GM19328 (cell line): ENCODE measurements at regions not wholly inside any gene's neighbourhood (a gene's known extent, or its start where the extent isn't known, plus 50 kb on each side); places are given as distances from the start of the nearest gene placed in this dataset.

Experiments used
- ATAC-seq: cut with Tn5 transposase; IDR thresholded peaks from one replicate; pipeline ENCODE4 v1.9.1; 2021; ENCODE audit warnings: mild to moderate bottlenecking, moderate library complexity; ENCODE audit not compliant: unreplicated experiment

GRCh38 chr2:155095613-155096012 is 397.1 kb downstream of the KCNJ3 start:
- ATAC-seq = no peak

- ATAC-seq = no peak
Measured at GRCh38 chr2:155080373-155080772, 381.9 kb downstream of the KCNJ3 start.

- no peak for ATAC-seq
Measured at GRCh38 chr2:155070489-155070888, 372.0 kb downstream of the KCNJ3 start.

GRCh38 chr2:155062922-155063258 is 364.4 kb downstream of the KCNJ3 start:
- no peak for ATAC-seq

GRCh38 chr2:155062250-155062921 is 363.9 kb downstream of the KCNJ3 start:
- no peak for ATAC-seq

DNA sequence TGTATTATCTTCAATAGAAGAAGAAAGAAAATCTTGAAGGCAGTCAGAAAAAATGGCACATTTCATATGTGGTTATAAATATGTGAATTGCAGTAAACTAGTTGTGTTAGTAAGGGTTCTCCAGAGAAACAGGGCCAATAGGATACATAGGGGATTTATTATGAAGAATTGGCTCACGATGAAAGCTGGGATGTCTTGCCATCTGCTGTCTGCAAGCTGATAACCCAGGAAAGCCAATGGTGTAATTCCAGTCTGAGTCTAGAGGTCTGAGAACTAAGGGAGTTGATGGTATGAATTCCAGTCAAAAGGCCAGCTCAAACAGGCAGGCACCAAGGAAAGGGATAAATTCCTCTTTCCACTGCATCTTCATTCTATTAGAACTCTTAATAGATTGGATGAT is 362.4 kb downstream of the KCNJ3 start:
- no peak for ATAC-seq

DNA sequence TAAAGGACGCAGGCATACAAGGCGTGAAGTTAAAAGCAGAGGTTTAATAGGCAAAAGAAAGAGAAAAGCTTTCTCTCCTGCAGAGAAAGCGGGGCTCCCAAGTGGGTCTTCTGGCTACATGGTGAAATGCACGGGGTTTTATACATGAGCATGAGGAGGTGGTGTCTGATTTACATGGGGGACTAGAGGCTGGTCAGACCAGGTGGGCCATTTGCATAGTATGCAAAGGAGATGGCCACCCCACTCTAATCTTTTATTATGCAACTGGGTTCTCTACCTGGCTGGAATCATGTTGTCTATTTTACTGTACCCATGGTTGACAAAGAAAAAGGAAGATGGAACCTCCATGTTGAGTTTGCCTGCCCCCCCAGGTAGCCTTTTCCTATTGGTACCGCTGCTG is 356.2 kb downstream of the KCNJ3 start:
- ATAC-seq = no peak

DNA sequence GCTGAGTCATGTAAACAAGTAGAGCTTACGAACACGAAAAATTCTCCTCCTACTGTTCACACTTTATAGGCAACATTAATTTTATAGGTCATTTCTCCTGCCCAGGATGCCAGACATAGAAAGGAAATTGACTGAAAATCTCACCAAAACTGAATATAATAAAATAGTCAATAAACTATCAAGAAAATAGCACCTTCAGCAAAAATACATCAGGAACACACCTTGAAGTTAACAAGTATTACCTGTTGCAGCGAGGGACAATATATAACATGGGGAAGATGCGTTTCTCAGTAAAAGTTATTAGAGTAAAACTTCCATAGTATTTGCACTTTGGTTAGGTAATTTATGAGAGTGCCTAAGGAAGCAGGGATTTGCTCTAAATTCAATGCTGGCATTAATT is 344.6 kb downstream of the KCNJ3 start:
- ATAC-seq = no peak

DNA sequence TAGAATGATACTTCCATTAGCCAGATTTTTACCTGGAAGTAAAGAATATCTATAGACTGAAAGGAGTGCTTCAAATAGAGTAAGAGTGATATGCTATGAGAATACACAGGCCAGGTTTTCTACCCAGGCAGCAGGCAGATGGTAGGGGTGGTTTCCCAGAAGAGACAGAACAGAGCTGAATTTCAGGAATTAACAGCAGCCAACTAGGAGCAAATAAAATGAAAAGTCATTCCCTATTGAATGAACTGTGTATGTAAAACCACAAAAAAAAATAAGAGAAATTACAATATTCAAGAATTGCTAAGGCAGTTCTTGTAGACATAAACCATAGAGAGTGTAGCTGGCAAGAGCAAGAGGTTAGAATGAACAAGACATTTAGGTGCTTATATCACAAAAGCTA is 336.8 kb downstream of the KCNJ3 start:
- ATAC-seq = no peak

DNA sequence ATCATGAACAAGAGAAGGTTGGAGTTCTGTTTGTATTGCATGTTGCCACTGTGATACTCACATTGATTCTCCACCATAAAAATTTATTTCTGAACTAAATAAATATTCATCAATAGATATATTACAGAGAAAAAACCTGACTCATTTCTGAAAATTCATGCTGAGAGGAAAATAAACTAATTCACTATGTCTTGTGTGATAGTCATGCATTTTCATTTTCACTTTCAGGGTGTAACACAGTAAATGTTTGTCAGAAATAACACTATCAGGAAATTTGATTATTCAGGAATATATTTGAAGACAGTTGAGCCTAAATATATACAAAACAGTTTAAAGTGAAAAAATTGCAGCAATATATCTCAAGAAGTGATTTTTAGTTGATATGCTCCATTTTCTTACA is 335.2 kb downstream of the KCNJ3 start:
- ATAC-seq = no peak

DNA sequence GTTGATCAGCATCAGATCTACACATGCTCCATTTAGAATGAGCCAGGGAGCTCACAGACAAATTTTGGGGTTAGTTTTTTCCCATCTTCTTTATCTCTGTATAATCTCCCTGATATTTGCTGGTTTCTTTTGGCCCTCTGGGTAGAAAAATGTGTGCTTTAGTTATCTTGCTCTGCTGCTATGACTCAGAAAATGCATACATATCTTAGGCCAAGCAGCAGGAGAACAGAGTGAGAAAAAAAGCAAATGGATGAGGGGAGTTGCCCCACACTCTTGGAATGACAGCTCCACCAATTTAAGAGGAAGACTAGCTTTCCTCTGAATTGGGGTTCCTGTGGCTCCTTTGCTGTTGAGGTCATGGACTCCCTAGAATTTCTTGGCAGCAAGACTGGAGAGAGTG is 331.8 kb downstream of the KCNJ3 start:
- no peak for ATAC-seq

DNA sequence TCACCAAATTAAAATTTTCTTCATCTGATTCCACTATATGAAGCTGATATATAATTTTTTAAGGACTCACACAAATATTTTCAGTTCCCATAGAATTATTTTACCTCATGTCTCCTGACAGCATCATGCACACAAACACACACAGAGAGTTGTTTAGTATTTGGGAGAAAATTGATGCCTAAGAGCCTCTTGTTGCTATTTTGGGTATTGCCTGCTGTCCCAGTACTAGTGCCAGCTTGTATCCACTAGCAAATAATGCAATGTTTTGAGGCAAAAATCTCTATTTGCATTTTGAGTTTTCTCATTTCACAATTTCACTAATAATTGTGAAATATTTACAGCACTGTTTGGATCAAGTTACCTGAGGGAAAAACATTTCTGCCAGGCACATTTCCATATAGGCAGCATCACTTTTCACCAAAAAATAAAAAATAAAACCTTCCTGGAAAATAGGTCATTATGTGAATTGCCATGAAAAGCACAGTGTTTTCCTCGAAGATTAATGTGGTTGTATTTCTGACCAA is 328.2 kb downstream of the KCNJ3 start:
- ATAC-seq = no peak

GRCh38 chr2:155023674-155024073 is 325.2 kb downstream of the KCNJ3 start:
- ATAC-seq = no peak

- no peak for ATAC-seq
Measured at GRCh38 chr2:155022531-155022930, 324.0 kb downstream of the KCNJ3 start.

DNA sequence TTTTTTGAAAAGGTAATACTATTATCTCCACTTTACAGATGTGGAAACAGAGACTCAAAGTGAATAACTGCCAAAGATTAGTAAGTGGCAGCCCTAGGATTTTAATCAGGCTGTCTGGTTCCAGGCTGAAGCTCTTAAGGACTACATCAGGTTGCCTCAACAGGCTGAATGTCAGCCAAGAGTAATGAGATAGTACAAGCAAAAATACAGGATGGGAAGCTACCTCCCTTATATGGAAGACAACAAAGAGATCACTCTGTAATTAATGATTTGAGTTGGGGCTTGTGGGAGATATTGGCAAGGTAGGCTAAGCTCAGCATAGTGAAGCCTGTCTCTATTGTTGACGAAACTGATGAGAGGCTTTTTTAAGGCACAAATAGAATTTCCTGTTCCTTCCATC is 323.1 kb downstream of the KCNJ3 start:
- ATAC-seq = no peak

GRCh38 chr2:155020246-155020645 is 321.8 kb downstream of the KCNJ3 start:
- ATAC-seq = no peak

GRCh38 chr2:155010925-155011324 is 312.4 kb downstream of the KCNJ3 start:
- no peak for ATAC-seq

DNA sequence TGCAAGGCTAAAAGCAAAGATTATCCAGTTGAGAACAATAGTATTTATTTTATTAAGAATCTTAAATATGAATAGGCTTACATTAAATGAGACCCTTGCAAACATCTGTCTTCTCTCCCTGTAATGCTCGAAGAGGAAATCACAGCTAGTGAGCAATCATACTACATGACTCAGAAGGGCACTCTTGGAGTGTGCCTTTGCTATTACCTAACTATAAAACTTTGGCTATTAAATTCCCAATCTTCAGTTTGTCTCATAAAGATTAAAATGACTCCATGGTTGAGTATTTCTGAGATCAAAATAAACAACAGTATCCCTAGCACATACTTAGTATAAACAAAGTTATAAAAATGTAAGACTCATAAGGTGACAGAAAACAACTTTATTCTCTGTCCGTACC is 296.9 kb downstream of the KCNJ3 start:
- ATAC-seq = no peak

- ATAC-seq = no peak
Measured at GRCh38 chr2:154992826-154993225, 294.3 kb downstream of the KCNJ3 start.

DNA sequence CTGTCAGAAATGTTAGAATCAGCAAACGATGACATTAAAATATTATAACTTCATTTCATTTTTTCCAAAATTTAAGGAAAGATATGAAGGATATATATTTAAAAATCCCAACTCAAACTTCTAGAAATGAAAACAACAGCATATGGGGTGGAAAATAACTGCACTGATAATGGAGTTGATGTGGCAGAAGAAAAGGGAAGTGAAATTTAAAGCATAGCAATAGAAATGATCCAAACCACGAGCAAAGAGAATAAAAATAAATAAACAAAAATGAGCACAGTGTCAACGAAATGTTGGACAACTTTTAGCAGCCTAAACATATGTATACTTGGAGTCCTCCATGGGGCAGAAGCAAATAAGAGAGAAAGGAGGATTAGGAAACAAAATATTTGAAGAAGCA is 280.2 kb downstream of the KCNJ3 start:
- no peak for ATAC-seq

- ATAC-seq = no peak
Measured at GRCh38 chr2:154978244-154978643, 279.7 kb downstream of the KCNJ3 start.

- no peak for ATAC-seq
Measured at GRCh38 chr2:154974041-154974440, 275.5 kb downstream of the KCNJ3 start.

- ATAC-seq = no peak
Measured at GRCh38 chr2:154963511-154963910, 265.0 kb downstream of the KCNJ3 start.
